H9 (cell line): ENCODE measurements at regions not wholly inside any gene's neighbourhood (a gene's known extent, or its start where the extent isn't known, plus 50 kb on each side); places are given as distances from the start of the nearest gene placed in this dataset.

Source experiments
- DNase-seq: peaks from one replicate; pipeline ENCODE4 v3.0.0-alpha.2; 2017
- H2AFZ ChIP-seq: one replicate; pipeline ENCODE4 v1.6.1; 2013; ENCODE audit warnings: mild to moderate bottlenecking, low read length, control low read depth, moderate library complexity
- H2AK5ac ChIP-seq: 2 replicates; pipeline ENCODE4 v1.6.1; 2013; ENCODE audit warnings: low read length, control low read depth, mixed read lengths; ENCODE audit not compliant: insufficient read length
- H2BK120ac ChIP-seq: one replicate; pipeline ENCODE4 v1.6.1; 2013; ENCODE audit warnings: low read depth, mild to moderate bottlenecking, low read length, control low read depth, inconsistent platforms; ENCODE audit not compliant: poor library complexity, severe bottlenecking
- H2BK12ac ChIP-seq: 2 replicates; pipeline ENCODE4 v1.6.1; 2013; ENCODE audit warnings: low read length, control low read depth, mixed read lengths, low read depth; ENCODE audit not compliant: insufficient read length
- H2BK15ac ChIP-seq: 2 replicates; pipeline ENCODE4 v1.6.1; 2013; ENCODE audit warnings: low read depth, low read length, control low read depth
- H2BK20ac ChIP-seq: one replicate; pipeline ENCODE4 v1.6.1; 2013; ENCODE audit warnings: low read depth, mild to moderate bottlenecking, low read length, control low read depth, inconsistent platforms; ENCODE audit not compliant: poor library complexity, severe bottlenecking
- H2BK5ac ChIP-seq: 2 replicates; pipeline ENCODE4 v1.6.1; 2013; ENCODE audit warnings: low read length, control low read depth, mixed read lengths; ENCODE audit not compliant: insufficient read length
- H3K14ac ChIP-seq: 2 replicates; pipeline ENCODE4 v1.6.1; 2013; ENCODE audit warnings: low read length, control low read depth; ENCODE audit not compliant: insufficient read depth
- H3K18ac ChIP-seq: 2 replicates; pipeline ENCODE4 v1.6.1; 2013; ENCODE audit warnings: low read depth, mild to moderate bottlenecking, mixed read lengths, low read length, control low read depth; ENCODE audit not compliant: insufficient read length
- H3K23ac ChIP-seq: 2 replicates; pipeline ENCODE4 v1.6.1; 2013; ENCODE audit warnings: low read length, control low read depth, mixed read lengths, low read depth; ENCODE audit not compliant: insufficient read length
- H3K23me2 ChIP-seq: 2 replicates; pipeline ENCODE4 v1.6.1; 2013; ENCODE audit warnings: low read depth, mild to moderate bottlenecking, mixed read lengths, low read length, control low read depth; ENCODE audit not compliant: insufficient read length, poor library complexity, severe bottlenecking
- H3K27ac ChIP-seq: 2 replicates; pipeline ENCODE4 v1.5.1; 2013; ENCODE audit warnings: low read length, control low read depth, mixed read lengths, low read depth; ENCODE audit not compliant: insufficient read length
- H3K27me3 ChIP-seq: 2 replicates; pipeline ENCODE4 v1.6.1; 2013; ENCODE audit warnings: low read length, control low read depth, inconsistent platforms; ENCODE audit not compliant: insufficient read depth
- H3K4ac ChIP-seq: 2 replicates; pipeline ENCODE4 v1.6.1; 2013; ENCODE audit warnings: low read depth, mild to moderate bottlenecking, control low read depth, inconsistent platforms, low read length, moderate library complexity
- H3K4me1 ChIP-seq: 2 replicates; pipeline ENCODE4 v1.6.1; 2013; ENCODE audit warnings: low read length, control low read depth, inconsistent platforms; ENCODE audit not compliant: insufficient read depth
- H3K4me2 ChIP-seq: 2 replicates; pipeline ENCODE4 v1.6.1; 2013; ENCODE audit warnings: low read length, control low read depth, mixed read lengths; ENCODE audit not compliant: insufficient read length, insufficient read depth
- H3K56ac ChIP-seq: 2 replicates; pipeline ENCODE4 v1.6.1; 2013; ENCODE audit warnings: low read depth, mild to moderate bottlenecking, mixed read lengths, low read length, control low read depth; ENCODE audit not compliant: insufficient read length
- H3K79me1 ChIP-seq: 2 replicates; pipeline ENCODE4 v1.6.1; 2013; ENCODE audit warnings: low read depth, mild to moderate bottlenecking, moderate library complexity, low read length, control low read depth, inconsistent platforms; ENCODE audit not compliant: insufficient read depth, poor library complexity, severe bottlenecking
- H3K79me2 ChIP-seq: 2 replicates; pipeline ENCODE4 v1.6.1; 2013; ENCODE audit warnings: low read length, control low read depth, inconsistent platforms; ENCODE audit not compliant: insufficient read depth
- H3K9ac ChIP-seq: 2 replicates; pipeline ENCODE4 v1.6.1; 2013; ENCODE audit warnings: low read length, control low read depth, mixed read lengths; ENCODE audit not compliant: insufficient read length; ENCODE audit errors: extremely low read depth
- H3K9me3 ChIP-seq: one replicate; pipeline ENCODE4 v1.6.1; 2013; ENCODE audit warnings: low read depth, low read length, inconsistent platforms; ENCODE audit not compliant: control insufficient read depth
- H3T11ph ChIP-seq: one replicate; pipeline ENCODE4 v1.6.1; 2013; ENCODE audit warnings: mild to moderate bottlenecking, low read length, control low read depth, inconsistent platforms
- H4K20me1 ChIP-seq: one replicate; pipeline ENCODE4 v1.6.1; 2013; ENCODE audit not compliant: control insufficient read depth, insufficient read length, insufficient read depth
- H4K5ac ChIP-seq: 2 replicates; pipeline ENCODE4 v1.6.1; 2013; ENCODE audit warnings: low read depth, mild to moderate bottlenecking, mixed read lengths, low read length, control low read depth; ENCODE audit not compliant: insufficient read length
- H4K8ac ChIP-seq: replicated peaks from 2 replicates; pipeline ENCODE4 v1.6.1; 2013; ENCODE audit warnings: low read length, control low read depth, mixed read lengths, low read depth; ENCODE audit not compliant: insufficient read length
- H4K91ac ChIP-seq: 2 replicates; pipeline ENCODE4 v1.6.1; 2013; ENCODE audit warnings: low read depth, mild to moderate bottlenecking, moderate library complexity, mixed read lengths, low read length, control low read depth; ENCODE audit not compliant: insufficient read length
- H3K27ac Mint-ChIP-seq, 3 experiments: 2 replicates in 2 of 3; 3 replicates in 1 of 3; pipeline ENCODE4 v1.8.0; 2020 to 2021; ENCODE audit warnings: mixed read lengths in 3 of 3, mild to moderate bottlenecking in 1 of 3, moderate library complexity in 1 of 3
- H3K27me3 Mint-ChIP-seq: 2 replicates; pipeline ENCODE4 v1.8.0; 2021; ENCODE audit warnings: low read depth, mild to moderate bottlenecking, moderate library complexity, mixed read lengths
- H3K36me3 Mint-ChIP-seq, 3 experiments: 2 replicates in 2 of 3; 3 replicates in 1 of 3; pipeline ENCODE4 v1.8.0; 2020 to 2021; ENCODE audit warnings: low read depth in 3 of 3, mixed read lengths in 3 of 3; ENCODE audit not compliant: insufficient read depth in 1 of 3
- H3K4me1 Mint-ChIP-seq, 2 experiments: 2 replicates each; pipeline ENCODE4 v1.8.0; 2020; ENCODE audit warnings: mixed read lengths in 2 of 2
- H3K4me3 Mint-ChIP-seq, 2 experiments: 2 replicates in 1 of 2; 3 replicates in 1 of 2; pipeline ENCODE4 v1.8.0; 2020 to 2021; ENCODE audit warnings: mild to moderate bottlenecking in 2 of 2, mixed read lengths in 2 of 2, moderate library complexity in 1 of 2
- H3K9me3 Mint-ChIP-seq, 2 experiments: 2 replicates in 1 of 2; 3 replicates in 1 of 2; pipeline ENCODE4 v1.8.0; 2020; ENCODE audit warnings: mild to moderate bottlenecking in 2 of 2, mixed read lengths in 2 of 2, moderate library complexity in 1 of 2
- CTCF ChIP-seq: fragments of 200-600 bp; sonication (generic); conservative IDR thresholded peaks from 3 replicates; pipeline ENCODE4 v1.8.0; 2021; ENCODE audit warnings: antibody characterized with exemption, mild to moderate bottlenecking
- WGBS: extraction: QIAGEN DNeasy Blood & Tissue Kit; methylation state at CpG from one replicate; pipeline ENCODE4 v1.1.7; 2013; ENCODE audit warnings: missing lambda C conversion rate, low lambda C conversion rate, mixed read lengths; ENCODE audit not compliant: insufficient read length; ENCODE audit errors: extremely low coverage; 5-methylcytosine and 5-hydroxymethylcytosine counted together

GRCh38 chr13:78334059-78334458 is 269.3 kb downstream of the POU4F1 start:
- Histone ChIP-seq H2BK120ac (no peak overlapping the region), H3K9ac (no peak overlapping the region), H2BK15ac (no peak overlapping the region), H4K8ac (no peak overlapping the region), H4K91ac (no peak overlapping the region), H3K27me3 (no peaks in the 10 kb centered on the region), H3K79me2 (no peaks in the 10 kb centered on the region), H4K5ac (no peak overlapping the region), H2AK5ac (no peak overlapping the region), H2AFZ (peak overlapping the region; percentile 90), H3K27ac (no peak overlapping the region), H3K4me2 (no peak overlapping the region), H3T11ph (no peak overlapping the region), H2BK5ac (no peak overlapping the region), H3K23ac (no peak overlapping the region), H2BK12ac (no peak overlapping the region), H3K9me3 (no peaks in the 10 kb centered on the region), H4K20me1 (no peaks in the 10 kb centered on the region), H3K79me1 (no peaks in the 10 kb centered on the region), H3K14ac (no peak overlapping the region), H2BK20ac (no peak overlapping the region), H3K4me1 (no peaks in the 10 kb centered on the region), H3K23me2 (no peaks in the 10 kb centered on the region), H3K56ac (no peak overlapping the region), H3K18ac (no peak overlapping the region), H3K4ac (no peak overlapping the region)
- Mint-ChIP-seq H3K36me3 (no peaks in the 10 kb centered on the region), H3K27ac (no peak overlapping the region), H3K4me1 (peaks cover 0 to 4% of the 10 kb centered on the region in 2 experiments; a peak in 1 of 4 replicates), H3K27me3 (peaks cover 8% of the 10 kb centered on the region), H3K9me3 (no peaks in the 10 kb centered on the region), H3K4me3 (no peak overlapping the region)
- WGBS, result no CpG with 5 or more reads among the region's 7 CpGs
- peak; percentile 46 for DNase-seq
- no peak for TF ChIP-seq CTCF
